A549 (cell line): ENCODE measurements at regions not wholly inside any gene's neighbourhood (a gene's known extent, or its start where the extent isn't known, plus 50 kb on each side); places are given as distances from the start of the nearest gene placed in this dataset.

ENCODE experiments used
- ESRRA ChIP-seq: fragments of 150-350 bp; IDR thresholded peaks from 2 replicates; pipeline ENCODE4 v1.6.1; 2014; ENCODE audit warnings: mild to moderate bottlenecking, low read length, borderline replicate concordance
- HOXB5 ChIP-seq: fragments of 250-450 bp; sonication (Bioruptor Pico); IDR thresholded peaks from 2 replicates; pipeline ENCODE4 v1.5.0; 2020; ENCODE audit warnings: mild to moderate bottlenecking, moderate library complexity
- POLR2A ChIP-seq: IDR thresholded peaks from 2 replicates; pipeline ENCODE4 v1.6.1; 2012; ENCODE audit warnings: mild to moderate bottlenecking, low read length
- RAD21 ChIP-seq, 2 experiments: fragments of >200 bp in 1 of 2; sonication (Bioruptor Twin) in 1 of 2; formaldehyde crosslinking in 1 of 2; IDR thresholded peaks in 1 of 2; conservative IDR thresholded peaks in 1 of 2; 2 replicates in 1 of 2; 3 replicates in 1 of 2; pipeline ENCODE4 v1.6.1; 2012 to 2018; ENCODE audit warnings: inconsistent platforms in 1 of 2
- ZNF302 ChIP-seq: fragments of 250-450 bp; sonication (Bioruptor Pico); IDR thresholded peaks from 2 replicates; pipeline ENCODE4 v1.9.0; 2021; ENCODE audit warnings: inconsistent platforms, mild to moderate bottlenecking, moderate library complexity
- TF ChIP-seq, protein P1 (sequence below): fragments of >200 bp; sonication (Bioruptor Twin); formaldehyde crosslinking; IDR thresholded peaks from 3 replicates; pipeline ENCODE4 v1.5.1; 2016

- TF ChIP-seq, protein P1, sequence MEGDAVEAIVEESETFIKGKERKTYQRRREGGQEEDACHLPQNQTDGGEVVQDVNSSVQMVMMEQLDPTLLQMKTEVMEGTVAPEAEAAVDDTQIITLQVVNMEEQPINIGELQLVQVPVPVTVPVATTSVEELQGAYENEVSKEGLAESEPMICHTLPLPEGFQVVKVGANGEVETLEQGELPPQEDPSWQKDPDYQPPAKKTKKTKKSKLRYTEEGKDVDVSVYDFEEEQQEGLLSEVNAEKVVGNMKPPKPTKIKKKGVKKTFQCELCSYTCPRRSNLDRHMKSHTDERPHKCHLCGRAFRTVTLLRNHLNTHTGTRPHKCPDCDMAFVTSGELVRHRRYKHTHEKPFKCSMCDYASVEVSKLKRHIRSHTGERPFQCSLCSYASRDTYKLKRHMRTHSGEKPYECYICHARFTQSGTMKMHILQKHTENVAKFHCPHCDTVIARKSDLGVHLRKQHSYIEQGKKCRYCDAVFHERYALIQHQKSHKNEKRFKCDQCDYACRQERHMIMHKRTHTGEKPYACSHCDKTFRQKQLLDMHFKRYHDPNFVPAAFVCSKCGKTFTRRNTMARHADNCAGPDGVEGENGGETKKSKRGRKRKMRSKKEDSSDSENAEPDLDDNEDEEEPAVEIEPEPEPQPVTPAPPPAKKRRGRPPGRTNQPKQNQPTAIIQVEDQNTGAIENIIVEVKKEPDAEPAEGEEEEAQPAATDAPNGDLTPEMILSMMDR: no peak
- TF ChIP-seq ESRRA: no peak
- no peak for TF ChIP-seq ZNF302 (CRISPR knock-in tag)
- no peak for TF ChIP-seq RAD21 (conservative IDR thresholded peaks at IDR 0.05 in 1 of 2, IDR thresholded peaks at IDR 0.05 in 1 of 2)
- no peak for TF ChIP-seq HOXB5 (CRISPR knock-in tag)
- TF ChIP-seq POLR2A: no peak
Measured at GRCh38 chr13:56752636-56753035, 388.1 kb upstream of the PRR20A start.
